HepG2 (cell line): ENCODE measurements at regions not wholly inside any gene's neighbourhood (a gene's known extent, or its start where the extent isn't known, plus 50 kb on each side); places are given as distances from the start of the nearest gene placed in this dataset.

Source experiments
- ATAC-seq: fragments of 200-7000 bp; cut with Tn5 transposase; 3 replicates; pipeline ENCODE4 v1.9.1; 2020; ENCODE audit warnings: mild to moderate bottlenecking, moderate library complexity
- BruUV-seq: library from RNA; stranded (reverse); fragments of 400-500 nt; replicated peaks from 2 replicates; lab custom pipeline; 2021; lab: Mats Ljungman, UMichigan
- CTCF ChIA-PET: fragments of 300-600 bp; formaldehyde crosslinking; extraction: SDS; loops from one replicate; lab custom pipeline; 2021; ENCODE audit warnings: low total read pairs, inconsistent platforms, low intra/inter-chr PET ratio; lab: Yijun Ruan, JAX
- POLR2A ChIA-PET: fragments of 350-600 bp; sonication (Branson Sonifier 250); formaldehyde crosslinking; loops from one replicate; lab custom pipeline; 2020; ENCODE audit warnings: antibody characterized with exemption, inconsistent platforms; lab: Yijun Ruan, JAX
- DNase-seq: peaks from one replicate; pipeline ENCODE4 v3.0.0-alpha.2; 2015; ENCODE audit warnings: low spot score
- FAIRE-seq: peaks from 3 replicates; lab custom pipeline; 2011; peaks lifted over from hg19 to GRCh38; lab: Jason Lieb, UNC
- H2AFZ ChIP-seq: one replicate; pipeline ENCODE4 v1.6.1; 2011; ENCODE audit warnings: low read length, inconsistent platforms
- H3K27ac ChIP-seq: fragments of 300-600 bp; 3 replicates; pipeline ENCODE4 v1.8.0; 2011; ENCODE audit warnings: mixed run types, mild to moderate bottlenecking, mixed read lengths, low read length, inconsistent platforms; ENCODE audit not compliant: insufficient read depth; ENCODE audit errors: extremely low read length
- H3K27me3 ChIP-seq, 2 experiments: fragments of 200-600 bp in 1 of 2; 2 replicates in 1 of 2; 3 replicates in 1 of 2; pipeline versions ENCODE4 v1.6.0 to v1.8.0; 2011; ENCODE audit warnings: low read length in 2 of 2, mild to moderate bottlenecking in 2 of 2, moderate library complexity in 2 of 2, inconsistent platforms in 1 of 2; ENCODE audit not compliant: insufficient read depth in 2 of 2, control insufficient read depth in 1 of 2
- H3K36me3 ChIP-seq, 2 experiments: fragments of 200-600 bp in 1 of 2; replicated peaks in 1 of 2; 2 replicates in 1 of 2; 3 replicates in 1 of 2; pipeline versions ENCODE4 v1.5.1 to v1.8.0; 2011; ENCODE audit warnings: low read length in 2 of 2, inconsistent platforms in 1 of 2; ENCODE audit not compliant: insufficient read depth in 2 of 2, control insufficient read depth in 1 of 2
- H3K4me1 ChIP-seq: 2 replicates; pipeline ENCODE4 v1.5.1; 2012; ENCODE audit warnings: low read length, inconsistent platforms; ENCODE audit not compliant: insufficient read depth
- H3K4me2 ChIP-seq: 2 replicates; pipeline ENCODE4 v1.6.0; 2011; ENCODE audit warnings: low read depth, low read length, inconsistent platforms
- H3K4me3 ChIP-seq, 3 experiments: fragments of 200-600 bp in 1 of 3; sonication (generic), shearing (Covaris generic) in 1 of 3; replicated peaks in 1 of 3; 2 replicates each; pipeline ENCODE4 v1.5.1; 2011 to 2016; ENCODE audit warnings: low read length in 3 of 3, inconsistent platforms in 2 of 3, low read depth in 2 of 3, mild to moderate bottlenecking in 2 of 3, control low read depth in 1 of 3, mixed read lengths in 1 of 3; ENCODE audit not compliant: insufficient read depth in 1 of 3
- H3K79me2 ChIP-seq: one replicate; pipeline ENCODE4 v1.6.1; 2011; ENCODE audit warnings: low read length, inconsistent platforms; ENCODE audit not compliant: insufficient read depth
- H3K9ac ChIP-seq: 2 replicates; pipeline ENCODE4 v1.6.0; 2011; ENCODE audit warnings: mild to moderate bottlenecking, low read depth, low read length, inconsistent platforms; ENCODE audit not compliant: insufficient read depth
- H3K9me3 ChIP-seq: 2 replicates; pipeline ENCODE4 v1.5.1; 2012; ENCODE audit warnings: mild to moderate bottlenecking, low read length
- H4K20me1 ChIP-seq: 2 replicates; pipeline ENCODE4 v1.6.0; 2011; ENCODE audit warnings: inconsistent platforms, mild to moderate bottlenecking, low read length, moderate library complexity; ENCODE audit not compliant: insufficient read depth
- ATRX ChIP-seq: sonication (generic); formaldehyde crosslinking; IDR thresholded peaks from 2 replicates; pipeline ENCODE4 v1.4.0; 2020; ENCODE audit warnings: missing genetic modification reagents, borderline replicate concordance
- GABPB1 ChIP-seq: IDR thresholded peaks from 2 replicates; pipeline ENCODE4 v1.6.1; 2016; ENCODE audit warnings: mild to moderate bottlenecking, missing genetic modification reagents, moderate library complexity, missing compliant biosample characterization
- RARG ChIP-seq: sonication (generic); formaldehyde crosslinking; IDR thresholded peaks from 2 replicates; pipeline ENCODE4 v1.4.0; 2020; ENCODE audit warnings: low read depth, mild to moderate bottlenecking, missing genetic modification reagents
- U2AF2 ChIP-seq: fragments of 200-400 bp; formaldehyde crosslinking; IDR thresholded peaks from 2 replicates; pipeline ENCODE4 v1.6.1; 2017; ENCODE audit warnings: low read depth, mild to moderate bottlenecking, low read length
- ZBTB20 ChIP-seq: sonication (generic); formaldehyde crosslinking; IDR thresholded peaks from 2 replicates; pipeline ENCODE4 v1.8.1; 2023; ENCODE audit warnings: missing genetic modification reagents, low read depth, mild to moderate bottlenecking, borderline replicate concordance
- ZNF263 ChIP-seq: sonication (generic); formaldehyde crosslinking; IDR thresholded peaks from 2 replicates; pipeline ENCODE4 v1.4.0; 2020; ENCODE audit warnings: missing genetic modification reagents
- WGBS: methylation state at CpG from one replicate; pipeline ENCODE4 v1.1.6; 2017; ENCODE audit warnings: low lambda C conversion rate; 5-methylcytosine and 5-hydroxymethylcytosine counted together
- in situ Hi-C: cut with HindIII; loops from 2 replicates; pipeline ENCODE4 v1.10.0; 2017; ENCODE audit warnings: low pct_unique_long_range_greater_than_20kb; ENCODE audit not compliant: extremely low pct_ligation_motif_present
- intact Hi-C: fragments of 100-400 bp; cut with micrococcal nuclease; formaldehyde crosslinking; loops from one replicate; pipeline ENCODE4 v1.10.0; 2022; ENCODE audit not compliant: unreplicated experiment
- TF ChIP-seq, protein P1 (sequence below): IDR thresholded peaks from 2 replicates; pipeline ENCODE4 v1.6.1; 2012; ENCODE audit warnings: low read depth, low read length, improper control_type of control experiment
- TF ChIP-seq, protein P2 (sequence below): sonication (generic); formaldehyde crosslinking; IDR thresholded peaks from 2 replicates; pipeline ENCODE4 v1.4.0; 2020; ENCODE audit warnings: mild to moderate bottlenecking, missing genetic modification reagents

GRCh38 chr1:217109928-217110327, 386.7 kb upstream of the ESRRG start (continued):
- TF ChIP-seq, protein P1, sequence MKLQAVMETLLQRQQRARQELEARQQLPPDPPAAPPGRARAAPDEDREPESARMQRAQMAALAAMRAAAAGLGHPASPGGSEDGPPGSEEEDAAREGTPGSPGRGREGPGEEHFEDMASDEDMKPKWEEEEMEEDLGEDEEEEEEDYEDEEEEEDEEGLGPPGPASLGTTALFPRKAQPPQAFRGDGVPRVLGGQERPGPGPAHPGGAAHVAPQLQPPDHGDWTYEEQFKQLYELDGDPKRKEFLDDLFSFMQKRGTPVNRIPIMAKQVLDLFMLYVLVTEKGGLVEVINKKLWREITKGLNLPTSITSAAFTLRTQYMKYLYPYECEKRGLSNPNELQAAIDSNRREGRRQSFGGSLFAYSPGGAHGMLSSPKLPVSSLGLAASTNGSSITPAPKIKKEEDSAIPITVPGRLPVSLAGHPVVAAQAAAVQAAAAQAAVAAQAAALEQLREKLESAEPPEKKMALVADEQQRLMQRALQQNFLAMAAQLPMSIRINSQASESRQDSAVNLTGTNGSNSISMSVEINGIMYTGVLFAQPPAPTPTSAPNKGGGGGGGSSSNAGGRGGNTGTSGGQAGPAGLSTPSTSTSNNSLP, result no peak
- TF ChIP-seq, protein P2, sequence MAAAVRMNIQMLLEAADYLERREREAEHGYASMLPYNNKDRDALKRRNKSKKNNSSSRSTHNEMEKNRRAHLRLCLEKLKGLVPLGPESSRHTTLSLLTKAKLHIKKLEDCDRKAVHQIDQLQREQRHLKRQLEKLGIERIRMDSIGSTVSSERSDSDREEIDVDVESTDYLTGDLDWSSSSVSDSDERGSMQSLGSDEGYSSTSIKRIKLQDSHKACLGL (CRISPR knock-in tag), result no peak
- no peak for TF ChIP-seq GABPB1
- no peak for TF ChIP-seq ZBTB20 (CRISPR knock-in tag)

DNA sequence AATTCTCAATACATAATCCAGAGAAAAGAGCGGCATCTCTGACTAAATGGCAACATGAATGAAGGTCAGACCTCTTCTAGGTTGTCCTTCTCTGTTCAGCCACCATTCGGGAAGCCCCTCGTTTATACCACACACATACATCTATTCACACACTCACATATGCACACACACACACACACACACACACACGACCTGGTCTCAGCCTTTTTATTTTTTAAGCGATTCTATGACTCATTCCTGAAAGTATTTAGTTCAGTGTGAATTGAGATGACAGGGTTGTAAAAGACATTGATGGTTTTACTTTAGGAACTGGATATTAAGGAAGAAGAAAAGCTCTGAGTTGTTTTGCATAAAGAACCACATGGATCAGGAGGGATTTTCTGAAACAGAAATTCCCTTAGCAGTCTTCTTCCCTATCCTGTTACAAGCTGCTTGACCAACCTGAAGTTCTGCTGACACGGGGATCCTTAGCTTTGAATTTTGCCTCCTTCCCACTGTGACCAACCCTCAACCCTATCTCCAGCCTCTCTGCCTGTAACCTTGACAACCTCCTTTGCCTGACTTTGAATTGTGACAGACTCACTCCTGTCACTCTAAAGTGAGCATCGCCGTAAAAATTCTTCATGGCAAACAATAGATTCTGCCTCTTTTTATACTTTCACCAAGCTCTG, 383.1 kb upstream of the ESRRG start:
- no peak for TF ChIP-seq ZNF263
- TF ChIP-seq RARG (CRISPR knock-in tag), result no peak
- no peak for TF ChIP-seq ATRX (CRISPR knock-in tag)
- no peak for TF ChIP-seq U2AF2
- TF ChIP-seq, all 625 proteins: peak for 0
- H3K79me2 ChIP-seq, result no peaks in the 10 kb centered on the region
- no peaks in the 10 kb centered on the region for H3K36me3 ChIP-seq
- no peak overlapping the region for H3K27ac ChIP-seq
- BruUV-seq, result no TSS peak
- intact Hi-C loops, result no loop called here
- H3K27me3 ChIP-seq, result no peaks in the 10 kb centered on the region
- H3K9me3 ChIP-seq, result no peaks in the 10 kb centered on the region
- ChIA-PET CTCF (no interaction called here), POLR2A (no interaction called here)
- 17% methylated on average over 8 of the region's 8 CpGs for WGBS
- H4K20me1 ChIP-seq, result no peaks in the 10 kb centered on the region
- FAIRE-seq (no peak), ATAC-seq (no peak), DNase-seq (no peak)
- no peak overlapping the region for H3K4me3 ChIP-seq
- H3K9ac ChIP-seq, result no peak overlapping the region
- H3K4me2 ChIP-seq, result no peak overlapping the region
- no peaks in the 10 kb centered on the region for H3K4me1 ChIP-seq
- no peak overlapping the region for H2AFZ ChIP-seq
- in situ Hi-C loops, result no loop called here
